ENCODE measurements at regions not wholly inside any gene's neighbourhood (a gene's known extent, or its start where the extent isn't known, plus 50 kb on each side); places are given as distances from the start of the nearest gene placed in this dataset.

DNA sequence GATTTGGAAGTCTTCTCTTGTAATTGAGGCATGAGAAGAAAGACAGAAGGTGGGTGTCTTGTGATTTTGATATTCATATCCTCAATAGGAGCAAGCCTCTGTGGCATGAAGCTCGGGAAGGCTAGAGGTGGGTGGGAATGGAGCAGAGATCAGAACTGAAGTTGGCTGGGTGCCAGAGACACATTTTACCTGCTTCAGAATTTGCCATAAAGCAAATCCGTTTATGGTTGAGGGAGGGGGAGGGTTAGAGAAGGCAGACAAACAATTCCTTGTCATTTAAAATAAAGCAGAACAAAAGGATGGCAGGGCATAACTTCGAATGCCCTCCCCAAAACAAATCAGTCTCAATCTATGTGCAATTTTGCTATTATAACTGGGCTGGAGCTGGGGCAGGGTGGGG is 305.9 kb downstream of the KLF5 start:
- BruUV-seq (replicated peaks), result no TSS peak
- ChIA-PET POLR2A (no interaction called here), CTCF (ENCODE audit: unreplicated experiment) (no interaction called here)
- Histone ChIP-seq H3K36me3 (ENCODE audit: insufficient read depth, low read length) (no peaks in the 10 kb centered on the region), H4K20me1 (ENCODE audit: insufficient read depth, low read length) (no peaks in the 10 kb centered on the region), H3K9me3 (ENCODE audit: low read length) (no peaks in the 10 kb centered on the region), H3K4me1 (ENCODE audit: insufficient read depth, low read length, poor library complexity, severe bottlenecking) (no peaks in the 10 kb centered on the region), H3K9me2 (ENCODE audit: insufficient read depth, low read length) (no peaks in the 10 kb centered on the region), H3K4me2 (ENCODE audit: low read length) (no peak overlapping the region), H3K27ac (ENCODE audit: low read depth, low read length, poor library complexity, severe bottlenecking) (no peak overlapping the region), H2AFZ (ENCODE audit: low read length) (no peak overlapping the region), H3K4me3 (ENCODE audit: low read depth, low read length, poor library complexity, severe bottlenecking) (no peak overlapping the region), H3K79me2 (ENCODE audit: insufficient read depth, low read depth, low read length) (no peaks in the 10 kb centered on the region)
- intact Hi-C loops (cut with micrococcal nuclease; ENCODE audit: unreplicated experiment), result no loop called here
- no peak for DNase-seq (ENCODE audit: low spot score)
- TF ChIP-seq, protein P1, sequence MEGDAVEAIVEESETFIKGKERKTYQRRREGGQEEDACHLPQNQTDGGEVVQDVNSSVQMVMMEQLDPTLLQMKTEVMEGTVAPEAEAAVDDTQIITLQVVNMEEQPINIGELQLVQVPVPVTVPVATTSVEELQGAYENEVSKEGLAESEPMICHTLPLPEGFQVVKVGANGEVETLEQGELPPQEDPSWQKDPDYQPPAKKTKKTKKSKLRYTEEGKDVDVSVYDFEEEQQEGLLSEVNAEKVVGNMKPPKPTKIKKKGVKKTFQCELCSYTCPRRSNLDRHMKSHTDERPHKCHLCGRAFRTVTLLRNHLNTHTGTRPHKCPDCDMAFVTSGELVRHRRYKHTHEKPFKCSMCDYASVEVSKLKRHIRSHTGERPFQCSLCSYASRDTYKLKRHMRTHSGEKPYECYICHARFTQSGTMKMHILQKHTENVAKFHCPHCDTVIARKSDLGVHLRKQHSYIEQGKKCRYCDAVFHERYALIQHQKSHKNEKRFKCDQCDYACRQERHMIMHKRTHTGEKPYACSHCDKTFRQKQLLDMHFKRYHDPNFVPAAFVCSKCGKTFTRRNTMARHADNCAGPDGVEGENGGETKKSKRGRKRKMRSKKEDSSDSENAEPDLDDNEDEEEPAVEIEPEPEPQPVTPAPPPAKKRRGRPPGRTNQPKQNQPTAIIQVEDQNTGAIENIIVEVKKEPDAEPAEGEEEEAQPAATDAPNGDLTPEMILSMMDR (conservative IDR thresholded peaks at IDR 0.05; ENCODE audit: low read length), result no peak
- TF ChIP-seq EZH2phosphoT487 (IDR thresholded peaks at IDR 0.05; ENCODE audit: borderline replicate concordance, low read depth, low read length), result no peak

DNA sequence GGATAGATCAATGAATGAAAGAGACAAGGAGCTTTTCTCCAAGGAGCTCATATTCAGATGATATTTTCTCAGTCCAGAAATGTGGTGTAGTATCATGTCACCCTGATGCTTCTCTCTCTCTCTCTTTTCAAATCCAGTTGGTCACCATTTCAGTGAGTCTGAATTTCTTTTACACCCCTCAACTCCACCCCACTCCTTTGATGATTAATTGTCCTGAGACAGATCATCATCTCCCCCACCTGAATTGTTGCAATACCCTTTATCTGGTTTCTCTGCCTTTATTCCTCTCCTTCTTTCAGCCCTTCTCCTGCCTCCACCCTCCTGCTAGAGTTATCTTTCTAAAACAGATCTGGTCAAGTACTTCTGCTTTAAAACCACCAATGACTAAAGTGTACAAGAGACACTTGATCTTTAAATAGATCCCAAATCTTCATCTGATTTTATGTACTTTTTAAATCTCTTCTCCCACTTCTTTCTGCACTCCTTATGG is 299.8 kb downstream of the KLF5 start:
- Histone ChIP-seq H3K9me3 (ENCODE audit: low read length) (no peaks in the 10 kb centered on the region), H3K4me2 (ENCODE audit: low read length) (no peak overlapping the region), H4K20me1 (ENCODE audit: insufficient read depth, low read length) (no peaks in the 10 kb centered on the region), H3K4me3 (ENCODE audit: low read depth, low read length, poor library complexity, severe bottlenecking) (no peak overlapping the region), H3K4me1 (ENCODE audit: insufficient read depth, low read length, poor library complexity, severe bottlenecking) (no peaks in the 10 kb centered on the region), H2AFZ (ENCODE audit: low read length) (no peak overlapping the region), H3K79me2 (ENCODE audit: insufficient read depth, low read depth, low read length) (no peaks in the 10 kb centered on the region), H3K9me2 (ENCODE audit: insufficient read depth, low read length) (no peaks in the 10 kb centered on the region), H3K36me3 (ENCODE audit: insufficient read depth, low read length) (no peaks in the 10 kb centered on the region), H3K27ac (ENCODE audit: low read depth, low read length, poor library complexity, severe bottlenecking) (no peak overlapping the region)
- DNase-seq (ENCODE audit: low spot score), result no peak
- ChIA-PET POLR2A (no interaction called here), CTCF (ENCODE audit: unreplicated experiment) (no interaction called here)
- no TSS peak for BruUV-seq (replicated peaks)
- TF ChIP-seq, protein P1 (conservative IDR thresholded peaks at IDR 0.05; ENCODE audit: low read length), result no peak
- intact Hi-C loops (cut with micrococcal nuclease; ENCODE audit: unreplicated experiment), result no loop called here

DNA sequence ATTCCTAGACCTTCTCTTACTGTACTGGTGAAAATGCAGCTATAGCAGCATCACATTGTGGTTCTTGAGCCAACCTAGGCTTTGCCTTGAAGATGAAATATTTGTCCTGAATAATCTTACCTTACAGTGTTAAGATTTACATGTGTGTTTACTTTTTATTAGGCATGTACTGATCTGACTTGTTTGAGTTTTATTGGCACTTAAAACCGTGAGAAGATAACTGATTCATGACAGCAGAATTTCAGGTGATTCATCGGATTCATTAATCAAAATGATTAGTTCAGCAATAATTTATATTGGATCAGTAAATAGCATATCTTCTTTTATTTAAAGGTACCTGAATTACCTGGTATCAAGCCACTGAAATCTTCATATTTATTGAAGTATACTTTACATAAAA is 296.3 kb downstream of the KLF5 start:
- POLR2A ChIA-PET, result no interaction called here
- TF ChIP-seq, protein P1 (conservative IDR thresholded peaks at IDR 0.05; ENCODE audit: low read length), result no peak
- no peak for TF ChIP-seq EZH2phosphoT487 (IDR thresholded peaks at IDR 0.05; ENCODE audit: borderline replicate concordance, low read depth, low read length)
- Histone ChIP-seq H3K79me2 (ENCODE audit: insufficient read depth, low read depth, low read length) (no peaks in the 10 kb centered on the region), H3K9me3 (ENCODE audit: low read length) (no peaks in the 10 kb centered on the region), H3K27ac (ENCODE audit: low read depth, low read length, poor library complexity, severe bottlenecking) (no peak overlapping the region), H3K9me2 (ENCODE audit: insufficient read depth, low read length) (no peaks in the 10 kb centered on the region), H3K36me3 (ENCODE audit: insufficient read depth, low read length) (no peaks in the 10 kb centered on the region), H3K4me3 (ENCODE audit: low read depth, low read length, poor library complexity, severe bottlenecking) (no peak overlapping the region), H2AFZ (ENCODE audit: low read length) (no peak overlapping the region), H4K20me1 (ENCODE audit: insufficient read depth, low read length) (no peaks in the 10 kb centered on the region), H3K4me2 (ENCODE audit: low read length) (no peak overlapping the region), H3K4me1 (ENCODE audit: insufficient read depth, low read length, poor library complexity, severe bottlenecking) (no peaks in the 10 kb centered on the region)
- no peak for DNase-seq (ENCODE audit: low spot score)
- BruUV-seq (replicated peaks), result no TSS peak
- CTCF ChIA-PET (ENCODE audit: unreplicated experiment), result no interaction called here
- intact Hi-C loops (cut with micrococcal nuclease; ENCODE audit: unreplicated experiment), result no loop called here
